ENCODE measurements at regions not wholly inside any gene's neighbourhood (a gene's known extent, or its start where the extent isn't known, plus 50 kb on each side); places are given as distances from the start of the nearest gene placed in this dataset.

- Histone ChIP-seq H3K9me3 (ENCODE audit: insufficient read depth, low read depth, low read length) (peaks cover 3% of the 10 kb centered on the region), H3K79me2 (ENCODE audit: insufficient read depth, low read length) (no peaks in the 10 kb centered on the region), H3K9ac (ENCODE audit: low read length) (no peak overlapping the region), H3K27me3 (ENCODE audit: insufficient read depth, low read length) (peaks cover 21% of the 10 kb centered on the region), H3K27ac (ENCODE audit: low read depth, low read length) (no peak overlapping the region), H3K36me3 (ENCODE audit: insufficient read depth, low read length) (no peaks in the 10 kb centered on the region), H3K4me3 (ENCODE audit: insufficient read depth, low read depth, low read length) (no peak overlapping the region), H3K4me2 (ENCODE audit: low read length) (no peak overlapping the region), H4K20me1 (ENCODE audit: insufficient read depth, low read length) (no peaks in the 10 kb centered on the region), H3K4me1 (ENCODE audit: insufficient read depth, low read length) (no peaks in the 10 kb centered on the region), H2AFZ (ENCODE audit: low read depth, low read length) (no peak overlapping the region)
- TF ChIP-seq EZH2 (IDR thresholded peaks at IDR 0.05; ENCODE audit: insufficient read depth, low read length), result no peak
- no peak for TF ChIP-seq CTCF (IDR thresholded peaks at IDR 0.05; ENCODE audit: insufficient read depth, low read depth, low read length)
- Mint-ChIP-seq H3K27ac (ENCODE audit: unreplicated experiment) (no peak overlapping the region), H3K36me3 (ENCODE audit: low read depth, unreplicated experiment) (no peaks in the 10 kb centered on the region), H3K9me3 (ENCODE audit: unreplicated experiment) (peaks cover 15% of the 10 kb centered on the region), H3K4me3 (ENCODE audit: unreplicated experiment) (no peak overlapping the region), H3K27me3 (ENCODE audit: low read depth, unreplicated experiment) (peaks cover 68% of the 10 kb centered on the region), H3K4me1 (ENCODE audit: low read depth, unreplicated experiment) (no peaks in the 10 kb centered on the region)
- no peak for FAIRE-seq
- DNase-seq (ENCODE audit: low read depth), result no peak
Observed at GRCh38 chr3:72247645-72248388, 462.9 kb upstream of the PROK2 start.

GRCh38 chr3:72247126-72247525 is 462.2 kb upstream of the PROK2 start:
- Mint-ChIP-seq H3K4me1 (ENCODE audit: low read depth, unreplicated experiment) (peaks cover 4% of the 10 kb centered on the region), H3K9me3 (ENCODE audit: unreplicated experiment) (peaks cover 12% of the 10 kb centered on the region), H3K4me3 (ENCODE audit: unreplicated experiment) (no peak overlapping the region), H3K27me3 (ENCODE audit: low read depth, unreplicated experiment) (peaks cover 64% of the 10 kb centered on the region), H3K36me3 (ENCODE audit: low read depth, unreplicated experiment) (no peaks in the 10 kb centered on the region), H3K27ac (ENCODE audit: unreplicated experiment) (no peak overlapping the region)
- H3K4me2 ChIP-seq (ENCODE audit: low read length), result no peak overlapping the region
- no peak overlapping the region for H3K4me3 ChIP-seq (ENCODE audit: insufficient read depth, low read depth, low read length)
- H3K27me3 ChIP-seq (ENCODE audit: insufficient read depth, low read length), result peaks cover 23% of the 10 kb centered on the region
- no peaks in the 10 kb centered on the region for H3K4me1 ChIP-seq (ENCODE audit: insufficient read depth, low read length)
- FAIRE-seq, result no peak
- no peak overlapping the region for H2AFZ ChIP-seq (ENCODE audit: low read depth, low read length)
- no peak for DNase-seq (ENCODE audit: low read depth)
- H3K9me3 ChIP-seq (ENCODE audit: insufficient read depth, low read depth, low read length), result peaks cover under 1% of the 10 kb centered on the region
- no peaks in the 10 kb centered on the region for H4K20me1 ChIP-seq (ENCODE audit: insufficient read depth, low read length)
- no peak overlapping the region for H3K27ac ChIP-seq (ENCODE audit: low read depth, low read length)
- no peaks in the 10 kb centered on the region for H3K79me2 ChIP-seq (ENCODE audit: insufficient read depth, low read length)
- no peak for TF ChIP-seq EZH2 (IDR thresholded peaks at IDR 0.05; ENCODE audit: insufficient read depth, low read length)
- no peak for TF ChIP-seq CTCF (IDR thresholded peaks at IDR 0.05; ENCODE audit: insufficient read depth, low read depth, low read length)
- H3K36me3 ChIP-seq (ENCODE audit: insufficient read depth, low read length), result no peaks in the 10 kb centered on the region
- H3K9ac ChIP-seq (ENCODE audit: low read length), result no peak overlapping the region

- H3K27ac ChIP-seq (ENCODE audit: low read depth, low read length), result no peak overlapping the region
- H3K4me1 Mint-ChIP-seq (ENCODE audit: low read depth, unreplicated experiment), result peaks cover 4% of the 10 kb centered on the region
- H3K27ac Mint-ChIP-seq (ENCODE audit: unreplicated experiment), result no peak overlapping the region
- no peak overlapping the region for H3K4me3 ChIP-seq (ENCODE audit: insufficient read depth, low read depth, low read length)
- no peaks in the 10 kb centered on the region for H4K20me1 ChIP-seq (ENCODE audit: insufficient read depth, low read length)
- H3K4me2 ChIP-seq (ENCODE audit: low read length), result no peak overlapping the region
- FAIRE-seq (no peak), DNase-seq (ENCODE audit: low read depth) (no peak)
- H3K4me1 ChIP-seq (ENCODE audit: insufficient read depth, low read length), result no peaks in the 10 kb centered on the region
- H3K9me3 Mint-ChIP-seq (ENCODE audit: unreplicated experiment), result peaks cover 10% of the 10 kb centered on the region
- no peaks in the 10 kb centered on the region for H3K36me3 ChIP-seq (ENCODE audit: insufficient read depth, low read length)
- H2AFZ ChIP-seq (ENCODE audit: low read depth, low read length), result no peak overlapping the region
- no peak overlapping the region for H3K9ac ChIP-seq (ENCODE audit: low read length)
- H3K36me3 Mint-ChIP-seq (ENCODE audit: low read depth, unreplicated experiment), result no peaks in the 10 kb centered on the region
- peaks cover 23% of the 10 kb centered on the region for H3K27me3 ChIP-seq (ENCODE audit: insufficient read depth, low read length)
- no peaks in the 10 kb centered on the region for H3K9me3 ChIP-seq (ENCODE audit: insufficient read depth, low read depth, low read length)
- TF ChIP-seq EZH2 (IDR thresholded peaks at IDR 0.05; ENCODE audit: insufficient read depth, low read length) (no peak), CTCF (IDR thresholded peaks at IDR 0.05; ENCODE audit: insufficient read depth, low read depth, low read length) (no peak)
- no peak overlapping the region for H3K4me3 Mint-ChIP-seq (ENCODE audit: unreplicated experiment)
- H3K27me3 Mint-ChIP-seq (ENCODE audit: low read depth, unreplicated experiment), result peaks cover 61% of the 10 kb centered on the region
- no peaks in the 10 kb centered on the region for H3K79me2 ChIP-seq (ENCODE audit: insufficient read depth, low read length)
Observed at GRCh38 chr3:72246685-72247084, 461.7 kb upstream of the PROK2 start.

Measured in astrocyte (in vitro differentiated cells and primary cell).